Testis (tissue), 2 donors: ENCODE measurements at regions not wholly inside any gene's neighbourhood (a gene's known extent, or its start where the extent isn't known, plus 50 kb on each side); places are given as distances from the start of the nearest gene placed in this dataset.

Source experiments
- POLR2A ChIP-seq: fragments of 450-650 bp; IDR thresholded peaks from one replicate; pipeline ENCODE4 v1.6.1; 2017; ENCODE audit warnings: antibody characterized with exemption, mild to moderate bottlenecking, moderate library complexity
- TF ChIP-seq, protein P1 (sequence below), 3 experiments: fragments of 450-650 bp in 2 of 3; fragments of 200-600 bp in 1 of 3; sonication (generic) in 1 of 3; IDR thresholded peaks; one replicate each; pipeline ENCODE4 v1.5.1; 2016 to 2019; ENCODE audit warnings: antibody characterized with exemption in 3 of 3, mild to moderate bottlenecking in 2 of 3, moderate library complexity in 1 of 3

DNA sequence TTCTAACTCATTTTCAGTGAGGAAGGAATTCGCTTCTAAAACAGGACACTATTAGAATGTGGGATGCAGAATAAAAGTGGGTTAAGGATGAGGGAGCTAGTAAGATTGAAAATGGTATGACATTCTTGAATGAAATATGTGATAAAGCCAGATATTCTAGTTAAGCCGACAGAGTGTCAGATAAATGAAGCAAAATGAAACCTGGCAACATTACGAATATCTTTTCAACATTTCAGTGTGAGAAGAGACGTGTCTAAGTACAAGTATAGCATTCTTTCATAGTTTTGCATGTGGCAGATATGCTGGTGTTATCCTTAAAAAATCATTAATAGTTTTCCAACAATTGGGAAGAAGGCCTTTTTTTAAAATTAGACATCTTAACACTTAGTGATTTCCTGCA is 1101.4 kb downstream of the RPA4 start:
- TF ChIP-seq, protein P1, sequence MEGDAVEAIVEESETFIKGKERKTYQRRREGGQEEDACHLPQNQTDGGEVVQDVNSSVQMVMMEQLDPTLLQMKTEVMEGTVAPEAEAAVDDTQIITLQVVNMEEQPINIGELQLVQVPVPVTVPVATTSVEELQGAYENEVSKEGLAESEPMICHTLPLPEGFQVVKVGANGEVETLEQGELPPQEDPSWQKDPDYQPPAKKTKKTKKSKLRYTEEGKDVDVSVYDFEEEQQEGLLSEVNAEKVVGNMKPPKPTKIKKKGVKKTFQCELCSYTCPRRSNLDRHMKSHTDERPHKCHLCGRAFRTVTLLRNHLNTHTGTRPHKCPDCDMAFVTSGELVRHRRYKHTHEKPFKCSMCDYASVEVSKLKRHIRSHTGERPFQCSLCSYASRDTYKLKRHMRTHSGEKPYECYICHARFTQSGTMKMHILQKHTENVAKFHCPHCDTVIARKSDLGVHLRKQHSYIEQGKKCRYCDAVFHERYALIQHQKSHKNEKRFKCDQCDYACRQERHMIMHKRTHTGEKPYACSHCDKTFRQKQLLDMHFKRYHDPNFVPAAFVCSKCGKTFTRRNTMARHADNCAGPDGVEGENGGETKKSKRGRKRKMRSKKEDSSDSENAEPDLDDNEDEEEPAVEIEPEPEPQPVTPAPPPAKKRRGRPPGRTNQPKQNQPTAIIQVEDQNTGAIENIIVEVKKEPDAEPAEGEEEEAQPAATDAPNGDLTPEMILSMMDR (IDR thresholded peaks at IDR 0.05) = no peak
- TF ChIP-seq POLR2A = no peak
